ENCODE measurements at regions not wholly inside any gene's neighbourhood (a gene's known extent, or its start where the extent isn't known, plus 50 kb on each side); places are given as distances from the start of the nearest gene placed in this dataset.

DNA sequence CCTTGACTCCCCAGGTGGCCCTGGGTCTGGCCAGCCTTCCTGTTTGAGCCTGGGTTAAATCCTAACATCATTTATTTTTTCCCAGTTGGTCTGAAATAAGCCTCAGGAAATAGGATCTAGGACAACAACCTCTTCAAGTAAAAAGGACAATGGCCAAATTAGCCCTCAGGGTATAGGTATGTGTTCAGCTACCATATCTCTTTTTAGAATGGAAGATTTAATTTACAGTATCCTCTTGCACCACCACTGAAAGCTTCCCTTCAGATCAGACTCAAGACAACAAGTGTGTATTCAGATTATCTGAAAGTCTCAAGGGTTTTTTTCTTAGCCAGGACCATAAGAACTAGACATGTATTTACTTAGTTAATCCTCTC is 61.6 kb upstream of the CXCR4 start:
- Mint-ChIP-seq H3K9me3 (ENCODE audit: low read depth) (peaks cover 3% of the 10 kb centered on the region), H3K4me3 (no peak overlapping the region), H3K36me3 (ENCODE audit: low read depth) (no peaks in the 10 kb centered on the region), H3K27ac (no peak overlapping the region), H3K27me3 (no peaks in the 10 kb centered on the region), H3K4me1 (peaks cover 9% of the 10 kb centered on the region)
- intact Hi-C loops (cut with DNase I, micrococcal nuclease), result no loop called here
- no peak for ATAC-seq
- DNase-seq, result no peak
- CTCF ChIA-PET, result interaction anchor here (1.0 kb wide), 1 partner anchor 58 kb away, joined by 4 read pairs; no protein-coding TSS in a partner anchor
- POLR2A ChIA-PET, result no interaction called here

DNA sequence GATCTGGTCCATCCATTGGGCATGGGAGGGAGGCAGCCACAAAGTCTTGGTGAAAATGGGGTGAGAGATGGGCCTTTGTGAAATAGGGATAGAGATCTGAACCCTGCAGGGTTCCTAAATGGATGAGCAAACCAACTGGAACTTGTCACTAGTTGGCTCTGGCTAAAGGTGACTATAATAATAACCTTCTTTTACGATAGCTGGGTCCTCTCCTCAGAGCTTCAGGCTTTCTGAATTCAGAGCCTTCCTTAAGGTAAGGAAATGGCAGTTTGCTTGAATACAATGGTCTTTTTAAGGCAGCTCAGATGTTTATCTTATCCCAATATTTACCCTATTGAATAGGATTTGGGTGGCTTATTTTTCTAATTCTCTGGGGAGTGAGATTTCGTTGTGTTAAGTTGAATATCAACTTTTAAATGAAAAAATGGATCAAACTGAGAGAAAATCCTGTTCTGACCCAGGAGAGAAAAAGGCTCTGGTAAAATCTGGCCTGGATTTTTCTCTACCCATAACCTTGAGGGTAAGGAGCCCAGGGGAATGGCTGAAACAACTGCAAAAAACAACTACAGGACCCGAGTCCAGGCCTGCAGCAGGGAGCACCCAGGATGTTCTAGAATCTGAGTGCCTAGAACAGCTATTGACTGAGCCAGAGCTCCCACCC is 61.1 kb upstream of the CXCR4 start:
- ATAC-seq (no peak), DNase-seq (no peak)
- H3K4me3 Mint-ChIP-seq, result no peak overlapping the region
- CTCF ChIA-PET, result interaction anchor here (1.0 kb wide), 2 partner anchors 41 to 59 kb away, joined by 3 to 4 read pairs; no protein-coding TSS in a partner anchor
- H3K4me1 Mint-ChIP-seq, result peaks cover 9% of the 10 kb centered on the region
- intact Hi-C loops (cut with DNase I, micrococcal nuclease), result no loop called here
- peaks cover 3% of the 10 kb centered on the region for H3K9me3 Mint-ChIP-seq (ENCODE audit: low read depth)
- H3K27me3 Mint-ChIP-seq, result no peaks in the 10 kb centered on the region
- POLR2A ChIA-PET, result no interaction called here
- no peak overlapping the region for H3K27ac Mint-ChIP-seq
- H3K36me3 Mint-ChIP-seq (ENCODE audit: low read depth), result no peaks in the 10 kb centered on the region

DNA sequence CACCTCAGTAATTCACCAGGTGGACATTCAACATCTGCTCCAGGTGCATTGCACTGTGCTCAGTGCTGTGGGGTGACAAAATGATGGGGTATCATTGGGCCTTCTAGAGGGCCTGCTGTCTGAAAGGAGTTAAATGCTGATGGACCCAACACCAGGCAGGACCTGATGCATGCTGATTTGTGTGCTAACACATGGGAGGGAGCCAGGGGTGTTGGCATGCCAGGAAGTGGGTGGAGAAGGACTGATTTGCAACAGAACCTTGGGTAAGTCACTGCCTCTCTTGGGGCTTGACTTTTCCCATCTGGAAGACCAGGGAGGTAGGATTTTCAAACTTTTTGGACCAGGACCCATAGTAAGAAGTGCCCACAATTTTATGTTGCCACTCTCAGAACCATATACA is 57.9 kb upstream of the CXCR4 start:
- intact Hi-C loops (cut with DNase I, micrococcal nuclease), result no loop called here

DNA sequence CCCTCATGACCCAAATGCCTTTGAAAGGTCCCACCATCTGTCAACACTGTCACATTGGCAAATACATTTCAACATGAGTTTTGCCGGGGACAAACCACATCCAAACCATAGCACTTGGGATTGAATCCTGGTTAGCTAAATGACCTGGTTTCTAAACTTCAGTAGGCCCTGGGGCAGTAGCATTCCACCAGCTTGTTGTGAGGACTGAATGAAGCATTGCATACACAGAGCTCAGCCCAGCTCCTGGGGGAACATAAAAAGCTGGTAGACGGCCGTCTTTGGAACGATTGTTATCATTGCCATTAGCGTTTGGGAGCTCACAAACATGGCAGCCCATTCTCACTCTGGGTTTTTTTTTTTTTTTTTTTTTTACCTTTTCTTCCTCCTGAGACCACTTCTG is 57.5 kb upstream of the CXCR4 start:
- POLR2A ChIA-PET, result no interaction called here
- Mint-ChIP-seq H3K27me3 (no peaks in the 10 kb centered on the region), H3K4me3 (no peak overlapping the region), H3K4me1 (peaks cover 13% of the 10 kb centered on the region), H3K36me3 (ENCODE audit: low read depth) (no peaks in the 10 kb centered on the region), H3K27ac (no peak overlapping the region), H3K9me3 (ENCODE audit: low read depth) (peaks cover 3% of the 10 kb centered on the region)
- no peak for DNase-seq
- ATAC-seq, result no peak
- CTCF ChIA-PET, result interaction anchor here (0.5 to 0.6 kb wide), 2 partner anchors 27 to 102 kb away, joined by 3 read pairs; no protein-coding TSS in a partner anchor
- intact Hi-C loops (cut with DNase I, micrococcal nuclease), result no loop called here

More for the DNA sequence above, 57.9 kb upstream of the CXCR4 start:
- ATAC-seq, result no peak
- H3K36me3 Mint-ChIP-seq (ENCODE audit: low read depth), result no peaks in the 10 kb centered on the region
- H3K9me3 Mint-ChIP-seq (ENCODE audit: low read depth), result peaks cover 3% of the 10 kb centered on the region
- H3K4me1 Mint-ChIP-seq, result peaks cover 14% of the 10 kb centered on the region
- CTCF ChIA-PET, result interaction anchor here (0.5 to 0.6 kb wide), 2 partner anchors 27 to 102 kb away, joined by 3 read pairs; no protein-coding TSS in a partner anchor
- no peaks in the 10 kb centered on the region for H3K27me3 Mint-ChIP-seq
- POLR2A ChIA-PET, result no interaction called here
- no peak for DNase-seq
- no peak overlapping the region for H3K4me3 Mint-ChIP-seq
- H3K27ac Mint-ChIP-seq, result no peak overlapping the region

DNA sequence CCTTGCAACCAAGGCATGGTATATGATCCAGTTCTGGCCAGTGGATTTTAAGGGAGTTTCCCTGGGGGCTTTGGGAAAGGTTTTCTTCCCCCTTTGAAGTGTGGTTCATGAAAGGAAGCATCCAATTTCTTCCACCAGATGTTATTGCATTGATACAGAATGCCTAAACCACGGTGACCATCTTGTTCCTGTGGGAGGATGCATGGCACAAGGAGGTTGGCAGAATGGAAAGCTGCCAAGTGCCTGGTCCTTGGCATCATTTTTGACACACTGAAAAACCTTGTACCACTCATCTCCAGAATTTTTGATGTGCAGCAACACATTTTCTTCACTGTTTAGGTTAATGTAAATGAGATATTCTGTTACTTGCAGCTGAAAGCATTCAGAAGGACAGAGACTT is 55.2 kb upstream of the CXCR4 start:
- ChIA-PET CTCF (interaction anchor here (1.3 kb wide), 1 partner anchor 39 kb away, joined by 3 read pairs; no protein-coding TSS in a partner anchor), POLR2A (no interaction called here)
- intact Hi-C loops (cut with DNase I, micrococcal nuclease), result no loop called here
- H3K27ac Mint-ChIP-seq, result no peak overlapping the region
- DNase-seq (no peak), ATAC-seq (no peak)
- no peaks in the 10 kb centered on the region for H3K9me3 Mint-ChIP-seq (ENCODE audit: low read depth)
- H3K4me3 Mint-ChIP-seq, result no peak overlapping the region
- H3K36me3 Mint-ChIP-seq (ENCODE audit: low read depth), result no peaks in the 10 kb centered on the region
- no peaks in the 10 kb centered on the region for H3K27me3 Mint-ChIP-seq
- H3K4me1 Mint-ChIP-seq, result peaks cover 5% of the 10 kb centered on the region

DNA sequence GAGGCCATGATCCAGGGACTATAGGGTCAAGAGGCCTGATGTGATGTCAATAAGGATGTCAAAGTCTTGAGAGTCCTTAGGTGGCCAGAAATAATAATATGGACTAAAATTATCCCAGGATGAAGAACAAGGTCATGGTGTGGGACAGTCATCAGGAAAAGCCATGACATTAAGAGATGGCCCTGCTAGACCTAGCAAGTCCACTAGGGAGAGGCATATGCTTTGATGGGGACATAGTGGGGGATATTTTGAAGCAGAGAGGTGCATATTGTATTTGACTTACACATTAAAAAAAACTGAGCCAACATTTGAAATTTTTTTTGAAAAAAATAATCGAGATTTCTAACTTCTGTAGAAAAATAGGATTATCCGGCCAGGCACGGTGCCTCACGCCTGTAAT is 53.3 kb upstream of the CXCR4 start:
- H3K36me3 Mint-ChIP-seq (ENCODE audit: low read depth), result no peaks in the 10 kb centered on the region
- ATAC-seq (no peak), DNase-seq (no peak)
- POLR2A ChIA-PET, result no interaction called here
- intact Hi-C loops (cut with DNase I, micrococcal nuclease), result no loop called here
- peaks cover 5% of the 10 kb centered on the region for H3K4me1 Mint-ChIP-seq
- no peak overlapping the region for H3K27ac Mint-ChIP-seq
- no peaks in the 10 kb centered on the region for H3K9me3 Mint-ChIP-seq (ENCODE audit: low read depth)
- H3K4me3 Mint-ChIP-seq, result no peak overlapping the region
- no peaks in the 10 kb centered on the region for H3K27me3 Mint-ChIP-seq
- CTCF ChIA-PET, result no interaction called here

DNA sequence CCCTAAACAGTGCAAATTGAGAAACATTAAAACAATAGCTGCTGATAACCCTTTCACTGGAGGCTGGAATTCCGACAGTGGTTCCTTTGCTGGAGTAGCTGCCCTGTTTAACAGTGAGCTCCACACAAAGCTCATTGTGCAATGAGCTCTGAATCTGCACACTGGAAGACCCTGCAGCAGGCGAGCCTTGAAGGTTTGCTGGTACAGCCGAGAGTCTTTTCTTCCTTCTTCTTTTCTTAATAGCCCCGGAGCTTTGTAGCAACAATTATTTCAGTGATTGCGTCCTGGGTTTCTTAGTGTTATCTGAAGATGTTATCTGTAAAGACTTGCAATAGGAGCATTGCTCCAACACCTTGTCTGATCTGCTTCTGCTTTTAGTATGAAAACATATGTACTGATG is 50.8 kb upstream of the CXCR4 start:
- intact Hi-C loops (cut with DNase I, micrococcal nuclease), result no loop called here
- ChIA-PET POLR2A (no interaction called here), CTCF (no interaction called here)
- DNase-seq, result no peak
- Mint-ChIP-seq H3K4me3 (no peak overlapping the region), H3K27ac (no peak overlapping the region), H3K4me1 (peaks cover 5% of the 10 kb centered on the region), H3K9me3 (ENCODE audit: low read depth) (no peaks in the 10 kb centered on the region), H3K27me3 (no peaks in the 10 kb centered on the region), H3K36me3 (ENCODE audit: low read depth) (no peaks in the 10 kb centered on the region)
- no peak for ATAC-seq

DNA sequence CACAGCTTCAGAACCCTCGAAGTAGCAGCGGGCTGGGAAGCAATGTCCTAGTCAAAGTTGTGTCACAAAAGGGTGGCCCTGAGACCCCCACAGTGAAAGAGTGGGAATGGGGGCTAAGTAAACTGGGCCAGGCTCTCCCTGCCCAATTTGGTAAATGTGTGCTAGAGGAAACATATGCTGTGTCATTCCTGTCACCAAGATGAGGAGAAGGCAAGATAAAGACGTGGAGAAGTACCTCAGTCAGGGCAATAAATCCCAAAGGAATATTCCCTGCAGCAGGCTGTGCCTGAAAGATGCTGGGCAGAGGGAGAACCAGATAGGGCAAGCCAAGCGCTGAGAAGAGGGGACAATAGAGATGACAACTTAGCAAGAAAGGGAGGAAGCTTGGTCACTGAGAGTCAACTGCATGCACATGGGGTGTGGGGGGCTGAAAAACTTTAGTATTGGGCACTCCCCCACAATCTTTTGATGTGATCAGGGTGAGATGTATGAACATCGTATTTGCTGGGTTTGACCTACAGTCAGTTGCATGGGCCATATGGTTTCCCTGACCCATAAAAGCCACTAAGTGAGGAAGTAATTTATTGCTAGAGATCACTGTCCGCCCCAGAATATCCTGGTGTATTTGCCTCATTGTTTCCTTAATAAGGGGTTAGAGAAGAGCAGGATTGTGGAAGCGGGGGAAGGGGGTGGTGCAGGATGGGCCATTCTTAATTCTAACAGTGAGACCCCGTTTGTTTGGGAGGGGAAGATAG is 49.9 kb upstream of the CXCR4 start:
- Mint-ChIP-seq H3K4me1 (peaks cover 7% of the 10 kb centered on the region), H3K27me3 (no peaks in the 10 kb centered on the region), H3K9me3 (ENCODE audit: low read depth) (no peaks in the 10 kb centered on the region), H3K27ac (no peak overlapping the region), H3K36me3 (ENCODE audit: low read depth) (no peaks in the 10 kb centered on the region), H3K4me3 (no peak overlapping the region)
- POLR2A ChIA-PET, result no interaction called here
- CTCF ChIA-PET, result interaction anchor here (0.6 kb wide), 1 partner anchor 32 kb away, joined by 3 read pairs; no protein-coding TSS in a partner anchor
- DNase-seq (no peak), ATAC-seq (no peak)
- intact Hi-C loops (cut with DNase I, micrococcal nuclease), result no loop called here

All from activated CD4-positive, alpha-beta T cell treated with anti-CD3 and anti-CD28 coated beads for 36 hours (primary cell).